PFSK-1 (cell line): ENCODE measurements at regions not wholly inside any gene's neighbourhood (a gene's known extent, or its start where the extent isn't known, plus 50 kb on each side); places are given as distances from the start of the nearest gene placed in this dataset.

Experiments
- FOXP2 ChIP-seq: optimal IDR thresholded peaks from 2 replicates; pipeline ENCODE3; 2011; ENCODE audit warnings: borderline replicate concordance, control low read depth, inconsistent platforms; ENCODE audit not compliant: insufficient read depth; ENCODE audit errors: extremely low read length, extremely low read depth
- POLR2AphosphoS5 ChIP-seq: IDR thresholded peaks from 2 replicates; pipeline ENCODE4 v1.6.1; 2012; ENCODE audit warnings: low read depth, mild to moderate bottlenecking, control low read depth, low read length, moderate library complexity
- REST ChIP-seq, 2 experiments: IDR thresholded peaks; 2 replicates each; pipeline versions ENCODE4 v1.6.1 to v1.8.0; 2011 to 2012; ENCODE audit warnings: low read depth in 2 of 2, low read length in 2 of 2, control low read depth in 1 of 2, inconsistent platforms in 1 of 2, mild to moderate bottlenecking in 1 of 2, moderate library complexity in 1 of 2; ENCODE audit not compliant: insufficient read depth in 1 of 2
- SIN3A ChIP-seq: IDR thresholded peaks from 2 replicates; pipeline ENCODE4 v1.6.1; 2012; ENCODE audit warnings: mild to moderate bottlenecking, low read length, moderate library complexity, borderline replicate concordance; ENCODE audit not compliant: insufficient read depth
- TAF1 ChIP-seq: IDR thresholded peaks from 2 replicates; pipeline ENCODE4 v1.6.1; 2012; ENCODE audit warnings: low read length, control low read depth, borderline replicate concordance; ENCODE audit not compliant: insufficient read depth

GRCh38 chr21:25054689-25055088 is 552.6 kb downstream of the MRPL39 start:
- no peak for TF ChIP-seq REST (IDR thresholded peaks at IDR 0.05; ENCODE audit: insufficient read depth in 1 of 2, low read depth in 2 of 2, low read length in 2 of 2)
- no peak for TF ChIP-seq TAF1
- TF ChIP-seq POLR2AphosphoS5: no peak
- TF ChIP-seq SIN3A: no peak
- no peak for TF ChIP-seq FOXP2
